Mucosa of rectum (tissue), 2 donors: ENCODE measurements at regions not wholly inside any gene's neighbourhood (a gene's known extent, or its start where the extent isn't known, plus 50 kb on each side); places are given as distances from the start of the nearest gene placed in this dataset.

ENCODE experiments used
- H3K27ac ChIP-seq, 2 donors: one replicate each; pipeline ENCODE4 v1.7.0; 2013; ENCODE audit warnings: inconsistent platforms in 2 of 2, low read depth in 2 of 2, low read length in 2 of 2
- H3K27me3 ChIP-seq, 2 donors: one replicate each; pipeline ENCODE4 v1.7.0; 2013; ENCODE audit warnings: low read length in 2 of 2; ENCODE audit not compliant: control insufficient read depth in 2 of 2, insufficient read depth in 2 of 2
- H3K36me3 ChIP-seq, 2 donors: one replicate each; pipeline ENCODE4 v1.7.0; 2013; ENCODE audit warnings: low read length in 2 of 2; ENCODE audit not compliant: control insufficient read depth in 2 of 2, insufficient read depth in 2 of 2
- H3K4me1 ChIP-seq, 2 donors: one replicate each; pipeline ENCODE4 v1.7.0; 2013; ENCODE audit warnings: low read length in 2 of 2, mild to moderate bottlenecking in 1 of 2; ENCODE audit not compliant: control insufficient read depth in 2 of 2, insufficient read depth in 2 of 2
- H3K4me3 ChIP-seq, 2 donors: one replicate each; pipeline ENCODE4 v1.7.0; 2013; ENCODE audit warnings: low read length in 2 of 2
- H3K9ac ChIP-seq, 2 donors: one replicate each; pipeline ENCODE4 v1.7.0; 2013; ENCODE audit warnings: low read length in 2 of 2, low read depth in 1 of 2, mild to moderate bottlenecking in 1 of 2
- H3K9me3 ChIP-seq, 2 donors: one replicate each; pipeline ENCODE4 v1.7.0; 2013; ENCODE audit warnings: low read length in 2 of 2; ENCODE audit not compliant: control insufficient read depth in 2 of 2
- donor health status: healthy.
- donor health status: Normal muscosa, but diverticular disease.

DNA sequence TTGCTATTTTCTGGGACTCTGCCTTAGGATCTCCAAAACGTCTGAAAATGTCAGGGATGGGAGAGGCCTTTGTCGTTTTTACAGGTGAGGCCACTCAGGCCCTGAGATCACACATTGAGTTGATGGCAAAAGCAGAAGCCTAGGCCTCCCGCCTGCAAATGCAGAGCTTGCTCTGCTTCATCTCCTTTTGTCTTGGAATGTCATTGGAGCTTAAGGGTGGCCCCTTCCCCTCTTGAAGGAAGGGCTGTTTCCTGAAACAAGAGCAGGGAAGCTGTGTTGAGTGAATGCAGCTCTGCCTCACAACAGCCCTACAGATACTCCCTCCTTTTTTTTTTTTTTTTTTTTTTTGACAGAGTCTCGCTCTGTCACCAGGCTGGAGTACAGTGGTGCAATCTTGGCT is 123.5 kb downstream of the GLI2 start:
- Histone ChIP-seq H3K9me3 (no peaks in the 10 kb centered on the region), H3K4me1 (peaks cover 0 to 2% of the 10 kb centered on the region in 2 donors), H3K36me3 (no peaks in the 10 kb centered on the region), H3K27me3 (no peaks in the 10 kb centered on the region), H3K4me3 (no peak overlapping the region), H3K27ac (no peak overlapping the region), H3K9ac (no peak overlapping the region)

DNA sequence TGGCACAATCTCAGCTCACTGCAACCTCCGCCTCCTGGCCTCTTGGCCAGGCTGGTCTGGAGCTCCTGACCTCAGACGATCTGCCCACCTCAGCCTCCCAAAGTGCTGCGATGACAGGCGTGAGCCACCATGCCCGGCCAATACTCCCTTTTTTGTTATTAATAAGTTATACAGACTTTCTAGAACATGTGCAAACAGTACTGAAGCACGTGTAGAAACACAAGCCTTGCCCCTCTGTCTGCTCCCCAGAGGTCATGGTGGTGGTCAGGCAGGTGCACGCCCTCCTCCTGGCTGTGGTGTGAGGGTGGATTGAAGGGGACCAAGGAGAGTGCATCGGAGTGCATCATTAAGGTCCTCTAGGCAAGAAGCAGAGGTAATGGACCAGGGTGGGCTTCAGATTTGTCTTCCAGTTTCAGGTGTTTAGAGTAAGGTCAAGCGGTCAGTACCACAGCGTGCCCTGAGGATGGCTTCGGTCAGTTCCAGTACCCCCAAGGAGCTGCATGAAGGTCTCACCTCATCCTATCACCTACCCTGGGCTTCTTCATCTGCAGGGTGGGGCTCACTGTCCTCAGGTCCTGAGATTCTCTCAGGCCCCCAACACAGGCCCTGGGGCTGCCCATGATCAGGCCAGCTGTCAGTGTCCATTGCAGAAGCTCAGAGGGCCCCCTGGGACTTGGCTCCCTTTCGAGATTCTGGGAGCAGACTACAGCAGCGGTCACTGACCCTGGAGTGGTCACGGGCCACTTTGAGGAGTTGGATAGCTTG is 124.3 kb downstream of the GLI2 start:
- Histone ChIP-seq H3K36me3 (no peaks in the 10 kb centered on the region), H3K9ac (no peak overlapping the region), H3K27me3 (no peaks in the 10 kb centered on the region), H3K27ac (no peak overlapping the region), H3K4me1 (peaks cover 0 to 2% of the 10 kb centered on the region in 2 donors), H3K9me3 (no peaks in the 10 kb centered on the region), H3K4me3 (no peak overlapping the region)

DNA sequence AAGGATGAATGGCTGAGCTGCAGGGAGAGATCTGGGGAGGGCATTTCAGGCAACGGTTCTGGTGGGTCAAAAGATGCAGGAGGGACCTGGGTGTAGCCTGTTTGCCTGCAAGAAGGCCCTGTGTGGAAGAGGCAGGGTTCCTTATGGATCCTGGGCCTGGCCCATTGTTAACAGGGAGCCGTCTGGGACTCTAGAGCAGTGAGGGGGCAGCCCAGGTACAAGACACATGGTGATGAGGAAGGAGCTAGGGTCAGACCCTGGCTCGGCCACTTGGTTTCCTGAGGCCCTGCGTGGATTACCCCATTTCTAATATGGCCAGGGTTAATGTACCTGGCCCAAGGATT is 124.9 kb downstream of the GLI2 start:
- Histone ChIP-seq H3K36me3 (no peaks in the 10 kb centered on the region), H3K4me1 (peaks cover 0 to 2% of the 10 kb centered on the region in 2 donors), H3K27ac (no peak overlapping the region)

DNA sequence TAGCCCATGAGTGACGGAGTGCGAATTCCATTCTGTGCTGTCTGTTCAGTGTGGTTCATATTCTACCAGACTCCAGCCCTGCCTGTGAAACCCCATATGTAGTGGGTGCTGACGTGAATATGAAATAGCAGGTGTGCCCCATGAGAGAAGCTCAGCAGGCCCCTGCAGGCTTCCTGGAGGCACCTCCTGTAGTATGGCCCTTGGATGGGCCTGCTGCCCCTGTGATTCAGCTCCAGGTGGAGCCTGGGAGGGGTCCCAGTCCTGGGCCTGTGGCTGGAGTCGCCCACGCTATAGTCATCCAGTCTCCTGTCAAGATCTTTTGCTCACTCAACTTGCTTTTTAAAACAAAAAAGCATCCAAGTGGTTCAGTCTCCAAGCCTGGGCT is 125.5 kb downstream of the GLI2 start:
- no peak overlapping the region for H3K27ac ChIP-seq
- no peaks in the 10 kb centered on the region for H3K9me3 ChIP-seq
- peaks cover 0 to 2% of the 10 kb centered on the region in 2 donors for H3K4me1 ChIP-seq
- no peaks in the 10 kb centered on the region for H3K36me3 ChIP-seq
- H3K9ac ChIP-seq = no peak overlapping the region
- no peaks in the 10 kb centered on the region for H3K27me3 ChIP-seq
- H3K4me3 ChIP-seq = no peak overlapping the region

More for the DNA sequence above, 124.9 kb downstream of the GLI2 start:
- H3K27me3 ChIP-seq = no peaks in the 10 kb centered on the region
- no peak overlapping the region for H3K9ac ChIP-seq
- H3K9me3 ChIP-seq = no peaks in the 10 kb centered on the region
- H3K4me3 ChIP-seq = no peak overlapping the region

DNA sequence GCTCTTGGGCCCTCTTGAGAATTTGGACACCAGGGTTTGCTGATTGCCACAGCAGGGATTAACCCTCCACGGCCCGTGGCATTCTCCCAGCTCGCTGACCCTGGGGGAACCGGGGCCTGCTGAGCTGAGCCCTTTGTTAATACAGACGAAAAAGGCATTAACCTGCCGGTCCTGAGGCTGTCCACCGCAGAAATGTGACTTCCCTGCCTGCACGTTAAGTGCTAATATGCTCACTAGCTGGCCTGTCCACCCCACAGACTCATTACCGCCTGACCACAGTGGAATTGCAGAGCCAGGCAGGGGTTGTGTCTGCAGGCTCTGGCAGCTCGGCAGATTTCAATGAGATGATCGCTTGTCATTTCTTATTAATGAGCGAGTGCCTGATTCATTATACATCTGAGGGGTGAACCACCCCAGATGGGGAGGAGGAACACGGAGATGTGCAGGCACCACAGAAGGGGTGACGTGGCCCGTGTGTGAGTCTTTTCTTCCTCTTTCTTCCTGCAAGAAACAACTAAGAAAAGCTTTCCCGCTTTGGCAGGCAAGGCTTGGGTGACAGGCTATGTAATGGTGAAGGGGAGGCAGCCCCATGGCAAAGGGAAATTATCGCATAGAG is 126.0 kb downstream of the GLI2 start:
- no peak overlapping the region for H3K27ac ChIP-seq
- H3K4me3 ChIP-seq = no peak overlapping the region
- H3K4me1 ChIP-seq = peaks cover 1 to 2% of the 10 kb centered on the region in 2 donors
- no peaks in the 10 kb centered on the region for H3K36me3 ChIP-seq
- no peak overlapping the region for H3K9ac ChIP-seq
- no peaks in the 10 kb centered on the region for H3K9me3 ChIP-seq
- peaks cover 2% of the 10 kb centered on the region in 2 donors for H3K27me3 ChIP-seq

DNA sequence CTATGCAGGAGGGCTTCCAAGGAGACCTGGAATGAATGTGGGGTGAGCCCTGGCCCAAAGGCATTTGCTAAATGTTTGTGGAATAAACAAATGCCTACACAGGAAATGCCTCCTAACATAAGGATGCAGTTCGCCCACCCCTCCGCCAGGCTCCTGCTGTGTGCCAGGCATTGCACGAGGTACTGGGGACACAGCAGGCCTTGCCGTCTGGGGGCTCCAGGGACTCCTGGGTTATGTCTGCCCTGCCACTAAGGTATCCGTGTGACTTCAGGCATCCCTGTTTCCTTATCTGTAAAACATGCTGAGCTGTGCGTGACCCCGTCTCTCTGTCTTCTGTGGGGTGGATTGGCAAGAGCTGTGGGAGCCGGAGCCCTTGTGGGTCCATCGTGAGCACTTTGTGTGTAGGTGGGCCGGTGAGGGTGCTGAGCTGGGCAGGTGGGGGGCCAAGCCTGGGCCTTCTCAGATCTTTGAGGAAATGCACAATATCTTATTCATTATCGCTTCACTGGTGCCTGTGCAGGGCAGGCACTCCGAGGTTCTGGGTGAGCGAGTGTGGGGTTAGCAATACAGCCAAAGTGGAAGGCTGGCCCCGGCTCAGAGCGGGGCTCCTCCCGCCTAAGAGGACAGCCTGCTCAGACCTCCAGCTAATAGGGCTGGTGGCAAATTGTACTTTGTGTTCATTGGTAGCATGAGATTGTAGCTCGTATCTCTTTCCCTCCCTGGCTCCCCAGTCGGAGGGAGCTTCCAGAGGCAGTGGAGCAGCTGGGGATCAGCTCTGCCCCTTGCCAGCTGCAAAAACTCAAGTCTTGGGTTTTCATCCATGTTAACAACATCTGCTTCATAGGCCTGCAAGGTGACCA is 126.8 kb downstream of the GLI2 start:
- Histone ChIP-seq H3K27me3 (peaks cover 4 to 7% of the 10 kb centered on the region in 2 donors), H3K4me3 (no peak overlapping the region), H3K4me1 (peaks cover 5 to 6% of the 10 kb centered on the region in 2 donors), H3K9ac (no peak overlapping the region), H3K27ac (no peak overlapping the region), H3K9me3 (no peaks in the 10 kb centered on the region), H3K36me3 (no peaks in the 10 kb centered on the region)

DNA sequence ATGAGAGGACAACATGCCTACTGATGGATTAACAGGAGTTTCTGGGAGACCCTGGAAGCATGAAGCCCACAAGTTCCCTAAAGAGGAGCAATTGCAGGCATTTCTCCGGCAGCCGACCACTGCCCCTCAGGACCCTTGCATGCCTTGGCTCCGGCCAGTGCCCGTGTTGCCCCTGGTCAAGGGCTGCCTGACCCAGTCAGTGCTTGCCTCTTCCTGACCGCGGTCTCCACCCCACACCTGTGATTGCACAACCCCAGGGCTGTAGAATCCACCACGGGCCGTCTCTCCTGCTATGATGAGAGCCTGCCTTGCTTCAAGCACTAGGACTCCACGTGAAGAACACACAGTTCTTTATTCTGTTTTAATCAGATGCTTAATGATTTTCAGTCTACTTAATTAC is 127.5 kb downstream of the GLI2 start:
- H3K4me3 ChIP-seq = no peak overlapping the region
- H3K4me1 ChIP-seq = peaks cover 5 to 6% of the 10 kb centered on the region in 2 donors
- H3K27me3 ChIP-seq = peaks cover 4 to 12% of the 10 kb centered on the region in 2 donors
- H3K9ac ChIP-seq = no peak overlapping the region
- no peak overlapping the region for H3K27ac ChIP-seq
- no peaks in the 10 kb centered on the region for H3K36me3 ChIP-seq
- H3K9me3 ChIP-seq = no peaks in the 10 kb centered on the region

DNA sequence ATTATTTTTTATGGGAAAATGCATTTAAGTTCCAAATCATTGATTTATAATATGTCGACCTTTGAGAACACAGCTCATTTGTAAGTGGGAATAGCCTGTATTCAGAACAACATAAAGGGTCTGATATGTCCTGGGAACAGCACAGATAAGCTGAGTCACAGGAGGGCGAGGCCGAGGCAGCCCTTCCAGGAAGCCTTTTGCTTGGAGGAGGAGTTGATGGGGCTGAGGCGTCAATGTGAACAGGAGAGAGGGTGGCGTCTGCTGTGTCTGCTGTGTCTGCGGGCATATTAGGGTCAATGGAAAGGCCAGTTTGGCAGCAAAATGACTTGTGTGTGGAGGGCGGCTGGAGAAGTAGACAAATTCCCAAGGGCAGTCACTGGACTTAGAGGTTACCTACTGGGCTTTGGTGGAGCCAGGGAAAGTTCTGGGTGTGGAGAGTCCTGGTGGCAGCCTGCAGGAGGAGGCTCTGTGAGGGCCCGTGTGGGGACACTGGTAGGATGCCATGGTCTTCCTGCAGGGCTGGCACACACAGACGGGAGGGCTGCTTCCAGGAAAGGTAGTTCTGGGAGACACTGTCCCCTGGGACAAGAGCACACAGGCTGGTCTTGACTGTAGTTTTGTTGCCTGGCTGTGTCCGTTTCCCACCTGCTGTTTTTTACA is 128.1 kb downstream of the GLI2 start:
- H3K27me3 ChIP-seq = peaks cover 4 to 12% of the 10 kb centered on the region in 2 donors
- no peak overlapping the region for H3K27ac ChIP-seq
- H3K9ac ChIP-seq = no peak overlapping the region
- H3K4me1 ChIP-seq = peaks cover 5 to 6% of the 10 kb centered on the region in 2 donors
- no peaks in the 10 kb centered on the region for H3K9me3 ChIP-seq
- H3K36me3 ChIP-seq = no peaks in the 10 kb centered on the region
- H3K4me3 ChIP-seq = no peak overlapping the region

DNA sequence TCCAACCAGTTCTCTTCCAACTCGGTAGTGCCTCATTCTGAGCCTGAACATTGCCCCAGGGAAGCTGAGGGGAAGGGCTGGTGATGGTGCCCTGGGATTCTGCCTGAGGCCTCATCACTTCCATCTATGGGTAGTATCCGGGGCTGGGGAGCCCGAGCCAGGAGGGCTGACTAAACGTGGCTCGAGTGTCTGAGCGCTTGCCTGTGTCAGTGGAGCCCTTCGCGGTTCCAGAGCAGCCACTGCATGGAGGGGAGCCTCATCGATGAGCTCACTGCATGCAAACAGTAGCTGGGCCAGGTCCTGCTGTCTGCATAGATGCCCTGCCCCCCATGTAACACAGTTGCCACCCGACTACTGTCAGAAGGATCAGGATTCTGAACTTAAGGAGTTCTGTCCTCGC is 129.3 kb downstream of the GLI2 start:
- peaks cover 4 to 12% of the 10 kb centered on the region in 2 donors for H3K27me3 ChIP-seq
- no peaks in the 10 kb centered on the region for H3K36me3 ChIP-seq
- no peak overlapping the region for H3K9ac ChIP-seq

More for the DNA sequence above, 129.3 kb downstream of the GLI2 start:
- Histone ChIP-seq H3K27ac (no peak overlapping the region), H3K9me3 (no peaks in the 10 kb centered on the region), H3K4me3 (no peak overlapping the region), H3K4me1 (peaks cover 5 to 6% of the 10 kb centered on the region in 2 donors)
